Activated CD8-positive, alpha-beta memory T cell treated with anti-CD3 and anti-CD28 coated beads, Interleukin-2, amount 50 U/mL, for 24 hours (primary cell): ENCODE measurements at regions not wholly inside any gene's neighbourhood (a gene's known extent, or its start where the extent isn't known, plus 50 kb on each side); places are given as distances from the start of the nearest gene placed in this dataset.
A peak's percentile ranks its signal among the peaks of the same experiment; 100 is the strongest.
"Not testable (repeated sequence)": the region's sequence is repeated elsewhere in the genome, so short reads cannot be mapped to it uniquely, and the experiment has no call there.

ENCODE experiments used
- DNase-seq: peaks from one replicate; pipeline ENCODE4 v3.0.0-alpha.2; 2020; ENCODE audit errors: extremely low read depth

DNA sequence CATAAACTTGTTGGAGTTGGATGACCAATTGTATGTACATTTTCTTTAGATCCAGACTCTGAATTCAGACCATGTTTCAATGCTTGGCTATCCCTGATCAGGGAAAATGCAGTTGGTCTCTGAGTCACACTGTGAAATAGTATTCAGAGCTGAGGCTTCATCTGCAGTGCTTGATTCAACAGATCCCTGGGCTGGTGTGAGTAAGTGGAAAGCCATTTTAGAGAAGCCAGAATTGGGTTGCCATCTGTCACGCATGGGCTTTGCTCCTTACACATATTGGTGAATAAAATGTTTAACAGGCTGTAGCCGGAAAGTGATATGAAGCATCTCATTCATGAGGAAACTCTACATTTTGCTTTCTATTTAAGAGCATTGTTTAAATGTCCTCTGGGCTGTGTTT lies 50.0 kb upstream of the ACYP2 start:
- no peak for DNase-seq

DNA sequence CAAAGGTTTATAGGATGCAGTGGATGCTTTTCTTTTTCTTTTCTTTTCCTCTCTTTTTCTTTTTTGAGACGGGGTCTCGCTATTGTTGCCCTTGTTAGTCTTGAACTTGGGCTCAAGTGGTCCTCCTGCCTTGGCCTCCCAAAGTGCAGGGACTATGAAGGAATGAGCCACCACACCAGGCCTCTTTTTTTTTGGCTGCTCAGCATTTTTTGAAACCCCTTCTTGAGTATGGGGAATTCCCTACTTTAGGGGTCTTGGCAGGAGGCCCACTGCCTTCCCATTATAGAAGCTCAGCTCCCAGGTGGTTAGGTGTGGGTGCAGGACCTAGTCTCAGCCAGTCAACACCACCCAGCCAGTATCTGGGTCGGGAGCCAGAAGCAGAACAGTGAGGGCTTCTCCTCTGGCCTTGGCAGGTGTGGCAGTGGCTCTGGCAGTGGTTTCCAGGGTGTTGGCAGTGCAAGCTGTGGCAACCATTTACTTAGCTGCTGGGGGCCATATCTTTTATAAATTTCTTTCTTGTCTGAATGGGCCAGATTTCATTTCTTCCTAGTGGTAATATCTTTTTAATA lies 51.4 kb upstream of the ACYP2 start:
- DNase-seq, result no peak

DNA sequence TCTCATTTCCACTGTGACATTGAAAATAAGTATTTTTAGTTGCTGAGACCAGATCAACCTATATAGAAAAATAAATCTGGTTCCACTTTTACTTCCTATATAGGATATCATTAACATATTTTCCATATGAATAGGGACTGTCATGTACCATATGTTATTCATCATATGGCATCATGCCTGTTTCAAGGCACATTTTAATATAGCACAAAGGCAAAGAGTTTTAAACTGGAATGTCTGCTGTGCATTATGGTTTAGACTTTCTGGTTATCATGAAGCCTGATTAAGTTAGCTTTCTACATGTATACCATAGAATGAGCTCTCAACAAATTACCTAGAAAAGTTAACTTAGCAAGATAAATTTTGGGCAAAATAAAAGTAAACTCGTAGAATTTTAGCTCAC lies 53.0 kb upstream of the ACYP2 start:
- no peak for DNase-seq

DNA sequence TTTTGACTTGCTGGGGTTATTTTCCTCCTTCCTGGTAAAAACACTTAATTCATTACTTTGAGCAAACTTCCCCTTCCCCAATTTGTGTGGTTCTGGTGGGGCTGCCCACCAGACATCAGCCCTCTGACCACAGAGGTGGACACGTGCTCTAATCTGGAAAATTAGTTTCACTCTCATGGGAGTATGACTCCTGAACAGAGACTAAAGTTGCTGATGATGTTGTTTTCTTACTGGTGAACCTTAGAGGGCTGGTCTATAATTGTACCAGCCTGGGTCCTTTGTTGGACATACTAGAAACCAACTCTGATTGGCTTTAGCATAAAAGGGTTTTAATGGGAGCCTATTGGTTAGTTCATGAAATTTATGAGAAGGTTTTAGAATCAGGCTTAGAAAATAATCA lies 54.1 kb upstream of the ACYP2 start:
- DNase-seq, result no peak

DNA sequence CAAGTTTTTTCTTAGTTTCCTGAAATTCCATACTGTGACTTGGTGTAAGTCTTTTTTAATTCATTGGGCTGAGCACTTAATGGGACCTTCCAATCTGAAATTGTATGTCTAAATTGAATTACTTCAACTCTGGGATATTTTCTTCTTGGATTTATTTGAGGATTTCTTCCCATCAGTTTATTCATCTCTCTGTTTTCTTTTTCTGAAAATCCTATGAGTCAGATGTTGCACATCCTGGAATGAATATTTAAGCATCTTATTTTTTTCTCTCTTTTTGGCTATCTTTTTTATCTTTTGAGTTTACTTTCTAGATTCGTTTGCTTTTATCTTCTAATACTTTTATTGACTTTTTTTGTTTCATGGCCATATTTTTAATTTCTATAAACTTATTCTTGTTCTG lies 55.4 kb upstream of the ACYP2 start:
- DNase-seq, result no peak

DNA sequence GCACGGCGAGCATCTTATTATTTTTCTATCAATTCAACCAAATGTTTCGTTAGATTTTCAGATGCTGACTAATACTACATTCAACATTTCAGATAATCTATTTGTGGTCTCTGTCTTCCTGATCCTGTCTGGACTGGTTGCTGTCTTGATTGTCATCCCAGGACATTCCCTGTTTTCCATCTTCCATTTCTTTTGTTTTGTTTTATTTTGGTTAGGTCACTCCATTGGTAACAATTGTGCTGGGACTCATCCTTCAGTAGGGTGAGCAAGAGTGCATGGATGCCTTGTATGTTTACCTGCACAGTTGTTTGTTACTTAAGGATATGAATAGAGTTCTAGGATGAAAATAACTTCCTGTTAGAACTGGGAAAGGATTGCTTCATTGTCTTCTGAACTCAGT lies 55.9 kb upstream of the ACYP2 start:
- DNase-seq, result no peak

DNA sequence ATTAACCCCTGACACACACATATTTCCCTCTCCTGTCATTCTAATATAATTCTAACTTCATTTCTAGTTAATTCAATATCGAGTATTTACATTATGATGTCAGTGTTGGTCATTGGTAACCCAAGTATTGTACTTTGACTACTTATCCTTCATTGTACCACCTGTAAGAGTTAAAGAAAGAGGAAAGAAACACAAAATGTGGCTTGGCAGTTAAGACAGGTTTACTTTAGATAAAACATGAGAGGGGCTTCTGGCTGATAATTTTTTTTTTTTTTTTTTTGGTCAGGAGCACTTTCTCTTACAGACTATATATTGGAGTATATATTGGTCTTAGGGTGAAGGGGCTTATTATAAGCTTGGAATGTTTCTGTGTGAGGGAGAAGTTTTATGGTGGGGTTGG lies 57.0 kb upstream of the ACYP2 start:
- DNase-seq, result no peak

DNA sequence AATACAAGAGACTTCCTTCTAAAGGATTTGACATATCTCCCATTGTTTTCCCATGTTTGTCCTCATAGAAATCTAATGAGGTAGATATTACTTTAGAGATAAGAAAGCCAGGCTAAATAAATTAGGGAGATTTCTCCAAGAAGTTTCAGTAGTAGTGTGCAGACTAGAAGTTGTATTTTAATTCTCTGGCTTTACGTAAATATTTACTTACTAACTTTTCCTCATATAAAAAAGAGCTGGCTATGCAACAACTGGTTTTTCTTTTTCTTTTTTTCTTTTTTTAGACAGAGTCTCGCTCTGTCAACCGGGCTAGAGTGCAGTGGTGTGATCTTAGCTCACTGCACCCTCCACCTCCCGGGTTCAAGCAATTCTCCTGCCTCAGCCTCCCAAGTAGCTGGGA lies 60.6 kb upstream of the ACYP2 start:
- DNase-seq, result no peak

DNA sequence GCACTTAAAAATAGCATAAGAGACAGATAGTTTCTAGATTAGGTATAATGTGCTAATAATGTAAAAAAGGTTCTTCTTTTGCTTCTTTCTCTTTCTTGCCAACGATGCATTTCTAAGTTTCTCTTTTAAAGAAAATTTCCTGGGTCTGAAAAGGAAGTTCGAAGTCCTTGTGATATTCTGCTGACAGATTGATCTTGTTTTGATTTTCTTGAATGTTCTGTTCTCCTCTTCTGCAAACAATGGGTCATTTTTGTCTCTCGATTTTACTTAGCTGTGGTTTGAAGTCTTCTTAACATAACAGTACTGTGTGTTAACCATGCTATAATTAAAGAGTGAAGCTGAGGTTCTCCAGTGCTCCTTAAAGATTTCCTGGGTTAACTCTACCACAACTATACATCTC lies 61.1 kb upstream of the ACYP2 start:
- DNase-seq, result no peak

DNA sequence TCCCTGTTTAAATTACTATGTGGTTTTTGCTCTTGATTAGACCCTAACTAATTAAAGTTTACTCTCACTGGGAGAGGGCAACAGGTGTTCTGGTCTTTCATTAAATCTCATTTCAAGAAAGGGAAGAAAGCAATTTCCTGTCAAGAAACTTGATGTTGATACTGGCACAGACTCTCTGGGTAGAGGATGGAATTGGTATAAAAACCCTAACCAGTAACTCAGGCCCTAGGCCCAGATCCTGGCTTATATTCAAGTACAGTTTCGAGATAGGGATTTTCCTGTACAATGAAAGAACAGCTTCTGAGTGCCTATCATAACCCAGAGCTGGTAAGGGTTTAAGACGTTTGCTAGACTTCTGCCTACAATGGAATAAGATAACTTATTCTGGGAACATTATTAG lies 61.6 kb upstream of the ACYP2 start:
- DNase-seq, result no peak

DNA sequence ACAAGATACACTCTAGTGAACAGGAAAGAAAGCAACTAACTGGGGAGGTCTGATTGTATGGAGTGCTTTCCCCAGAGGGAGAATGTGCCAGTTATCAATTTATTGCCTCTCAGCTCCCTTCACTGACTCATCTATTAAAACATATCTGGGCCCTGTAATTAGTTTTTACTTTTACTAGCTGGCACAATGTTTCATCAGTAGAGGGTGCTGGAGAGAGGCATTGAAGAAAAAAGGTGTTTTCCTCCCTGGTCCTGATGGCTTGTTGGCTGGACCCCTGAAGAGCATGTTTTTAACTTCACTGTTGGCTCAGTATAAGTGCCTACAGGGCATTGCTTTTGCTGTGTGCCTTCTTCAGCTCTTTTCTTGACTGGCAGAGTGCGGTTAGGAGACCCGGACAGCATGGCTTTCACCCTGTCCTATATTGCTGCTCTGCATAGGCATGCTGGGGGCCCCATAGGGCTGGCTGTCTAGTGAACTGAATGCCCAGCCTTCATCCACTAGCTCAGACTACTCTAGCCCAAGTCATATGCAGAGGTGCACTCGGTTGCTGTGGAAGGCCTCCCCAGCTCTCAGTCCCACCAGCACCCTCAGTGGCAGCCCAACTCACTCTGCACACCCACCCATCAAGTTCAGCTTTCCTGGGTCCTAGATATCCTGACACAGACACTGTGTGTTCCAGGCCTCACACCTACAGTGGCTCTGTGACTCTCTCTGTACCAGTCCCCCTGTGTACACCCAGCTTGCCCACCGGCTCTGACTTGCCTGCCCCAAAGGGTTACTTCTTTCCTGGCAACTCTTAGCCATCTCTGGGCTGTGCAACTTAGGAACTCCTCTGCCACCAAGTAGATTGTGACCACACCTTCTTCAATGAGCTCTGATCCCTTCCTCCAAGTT lies 62.3 kb upstream of the ACYP2 start:
- DNase-seq, result no peak

DNA sequence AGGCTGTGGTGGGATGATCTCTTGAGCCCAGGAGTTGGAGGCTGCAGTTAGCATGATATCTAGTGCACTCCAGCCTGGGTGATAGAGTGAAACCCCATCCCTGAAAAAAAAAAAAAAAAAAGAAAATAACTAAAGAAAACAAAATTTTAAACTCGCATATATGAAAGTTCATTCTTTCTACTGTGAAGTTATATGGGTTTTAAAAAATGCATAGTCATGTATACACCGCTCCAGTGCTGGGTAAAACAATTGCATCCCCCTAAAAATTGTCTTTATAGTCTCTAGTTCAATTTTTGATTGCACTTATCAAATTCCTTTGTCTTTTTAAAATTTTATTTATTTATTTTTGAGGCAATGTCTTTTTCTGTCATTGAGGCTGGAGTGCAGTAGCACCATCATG lies 65.0 kb upstream of the ACYP2 start:
- no peak for DNase-seq

DNA sequence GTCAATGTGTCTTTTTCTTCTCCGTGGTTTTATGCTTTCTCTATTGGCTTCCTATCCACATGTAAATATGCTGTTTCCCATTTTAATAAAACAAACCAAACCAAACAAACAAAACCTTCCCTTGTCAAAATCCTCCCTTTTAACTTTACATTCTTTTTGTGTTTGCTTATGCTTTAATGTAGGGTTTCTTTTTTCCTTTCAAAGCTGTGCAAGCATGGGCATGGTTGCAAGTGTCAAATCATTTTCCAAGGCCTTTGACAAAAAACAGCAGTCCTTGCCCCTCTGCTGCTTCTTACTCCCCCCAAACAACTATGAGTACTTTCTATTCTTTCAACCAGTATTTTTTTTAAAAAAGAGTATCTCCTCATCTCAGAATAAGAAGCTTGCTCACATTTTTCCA lies 66.0 kb upstream of the ACYP2 start:
- no peak for DNase-seq

DNA sequence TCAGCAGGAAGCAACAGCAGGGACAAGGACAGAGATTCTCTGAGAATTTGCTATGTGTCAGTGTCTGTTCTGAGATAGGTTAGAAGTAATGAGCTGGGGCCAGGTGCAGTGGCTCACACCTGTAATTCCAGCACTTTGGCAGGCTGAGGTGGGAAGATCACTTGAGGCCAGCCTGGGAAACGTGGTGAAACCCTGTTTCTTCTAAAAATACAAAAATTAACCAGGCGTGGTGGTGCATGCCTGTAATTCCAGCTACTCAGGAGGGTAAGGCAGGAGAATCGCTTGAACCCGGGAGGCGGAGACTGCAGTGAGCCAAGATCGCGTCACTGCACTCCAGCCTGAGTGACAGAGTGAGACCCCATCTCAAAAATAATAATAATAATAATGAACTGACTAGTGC lies 66.5 kb upstream of the ACYP2 start:
- not testable (repeated sequence) for DNase-seq

DNA sequence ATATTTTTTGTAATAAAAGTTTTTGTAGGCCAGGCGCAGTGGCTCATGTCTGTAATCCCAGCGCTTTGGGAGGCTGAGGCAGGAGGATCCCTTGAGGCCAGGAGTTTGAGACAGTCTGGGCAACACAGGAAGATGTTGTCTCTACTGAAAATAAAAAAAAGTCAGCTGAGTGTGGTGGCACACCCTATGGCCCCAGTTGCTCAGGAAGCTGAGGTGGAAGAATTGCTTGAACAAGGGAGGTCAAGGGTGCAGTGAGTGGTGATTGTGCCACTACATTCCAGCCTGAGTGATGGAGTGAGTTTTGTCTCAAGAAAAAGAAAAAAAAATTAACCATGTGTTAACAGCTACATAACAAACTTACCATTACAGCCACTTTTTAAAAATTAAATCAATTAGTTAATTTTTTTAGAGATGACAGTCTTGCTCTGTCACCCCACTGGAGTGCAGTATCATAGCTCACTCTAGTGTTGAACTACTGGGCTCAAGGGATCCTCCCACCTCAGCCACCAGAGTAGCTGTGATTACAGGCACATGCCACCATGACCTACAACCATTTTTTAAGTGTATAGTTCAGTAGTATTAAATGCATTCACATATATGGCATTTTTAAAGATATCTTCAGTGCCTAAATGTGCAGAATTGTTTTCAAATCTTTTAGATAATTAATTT lies 67.2 kb upstream of the ACYP2 start:
- DNase-seq, result no peak

DNA sequence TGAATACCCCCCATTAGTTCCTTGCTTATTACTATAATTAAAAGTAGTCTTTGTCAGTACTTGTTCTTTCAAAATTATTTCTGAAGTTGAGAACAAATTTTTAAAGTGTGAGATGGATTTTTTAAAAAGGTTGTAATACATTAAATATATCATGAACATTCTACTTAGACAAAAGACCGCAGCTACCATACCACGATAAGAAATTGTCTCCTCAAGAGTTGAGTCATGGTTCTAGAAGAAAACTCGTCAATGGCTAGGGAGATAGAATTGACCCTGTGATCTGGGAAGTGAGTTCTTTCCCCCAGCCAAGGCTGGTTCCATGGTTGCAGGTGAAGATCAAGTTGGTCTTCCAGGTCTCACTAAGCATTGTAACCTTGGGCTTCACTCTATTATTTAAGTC lies 67.8 kb upstream of the ACYP2 start:
- DNase-seq, result no peak

DNA sequence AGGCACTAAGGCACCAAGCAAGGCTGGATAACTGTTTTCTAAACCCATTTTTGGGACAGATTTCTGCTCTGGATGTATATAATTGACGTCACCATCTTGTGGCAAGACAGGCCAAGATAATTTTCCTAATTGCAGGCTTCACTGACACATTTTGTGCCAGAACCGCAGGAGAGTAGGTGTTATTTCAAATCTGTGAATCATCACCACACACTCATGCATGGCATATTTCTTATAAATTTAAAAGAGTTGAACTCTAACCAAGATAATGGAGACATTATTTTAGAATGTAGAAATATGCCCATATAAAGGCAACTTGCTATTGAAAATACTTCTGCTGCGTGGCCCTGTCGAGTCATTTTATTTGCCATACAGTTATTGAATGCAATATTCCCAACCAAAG lies 68.3 kb upstream of the ACYP2 start:
- DNase-seq, result no peak

DNA sequence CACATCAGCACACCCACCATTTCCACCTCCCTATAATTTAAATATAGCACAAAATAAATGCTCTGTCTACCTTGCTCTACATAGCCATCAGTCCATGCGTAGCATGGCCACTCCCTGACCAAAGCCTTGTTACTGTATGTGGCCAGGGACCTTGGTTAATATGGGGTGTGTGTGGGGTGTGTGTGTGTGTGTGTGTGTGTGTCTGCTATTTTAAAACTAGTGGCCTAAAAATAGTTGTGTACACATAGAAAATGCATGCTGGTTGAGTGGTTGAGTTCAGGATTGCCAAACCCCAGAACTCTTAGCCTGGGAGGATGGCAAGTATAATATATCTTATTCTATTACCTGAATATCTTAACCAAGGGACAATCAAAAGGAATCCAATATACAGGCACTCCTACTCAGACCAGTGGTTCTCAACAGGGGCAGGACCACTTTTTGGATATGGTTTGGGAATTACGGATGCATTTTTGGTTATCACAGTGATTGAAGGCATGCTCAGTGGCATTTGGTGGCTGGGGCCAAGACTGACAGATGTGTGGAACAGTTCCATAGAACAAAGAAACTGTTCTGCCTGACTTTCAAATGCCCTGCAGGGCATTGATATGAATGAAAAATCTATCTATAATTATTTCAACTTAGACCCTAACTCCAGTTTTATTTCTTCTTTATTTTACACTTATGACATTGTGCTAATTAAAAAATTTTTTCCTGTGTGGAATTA lies 72.3 kb upstream of the PSME4 start:
- no peak for DNase-seq

DNA sequence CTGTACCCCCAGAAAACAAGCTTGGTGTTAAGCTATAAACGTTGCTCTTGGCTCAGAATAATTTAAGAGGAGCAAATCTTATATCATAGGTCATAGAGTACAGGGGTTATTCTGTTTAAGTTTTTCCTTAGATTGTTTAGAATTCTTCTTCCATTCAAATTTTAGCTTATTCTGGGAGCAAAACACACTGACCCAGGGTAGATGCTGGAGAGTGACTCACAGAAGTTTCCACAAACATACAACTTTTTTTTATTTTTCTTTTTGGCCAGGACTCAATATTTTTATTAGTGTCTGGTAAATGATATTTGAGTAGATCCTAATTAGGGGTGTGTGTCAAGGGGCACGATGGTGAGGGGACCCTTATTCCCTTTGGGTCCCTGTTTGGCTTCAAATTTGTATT lies 71.5 kb upstream of the PSME4 start:
- DNase-seq, result no peak

DNA sequence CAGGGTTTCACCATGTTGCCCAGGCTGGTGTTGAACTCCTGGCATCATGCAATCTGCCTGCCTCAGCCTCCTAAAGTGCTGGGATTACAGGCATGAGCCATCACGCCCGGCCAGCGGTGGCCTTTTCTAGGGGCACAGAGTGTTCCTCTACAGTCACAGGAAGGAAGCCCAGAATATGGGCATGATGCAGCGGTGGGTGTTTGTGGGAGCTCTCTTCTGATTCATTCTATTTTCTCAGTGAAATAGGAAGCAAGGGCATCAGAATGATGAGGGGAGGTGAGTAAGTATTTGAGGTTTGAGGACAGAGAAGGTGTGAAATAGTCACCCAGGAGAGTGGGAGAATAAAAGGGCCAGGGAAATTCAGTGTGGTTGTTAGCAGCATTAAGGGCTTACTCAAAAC lies 70.3 kb upstream of the PSME4 start:
- DNase-seq, result peak; percentile 48

DNA sequence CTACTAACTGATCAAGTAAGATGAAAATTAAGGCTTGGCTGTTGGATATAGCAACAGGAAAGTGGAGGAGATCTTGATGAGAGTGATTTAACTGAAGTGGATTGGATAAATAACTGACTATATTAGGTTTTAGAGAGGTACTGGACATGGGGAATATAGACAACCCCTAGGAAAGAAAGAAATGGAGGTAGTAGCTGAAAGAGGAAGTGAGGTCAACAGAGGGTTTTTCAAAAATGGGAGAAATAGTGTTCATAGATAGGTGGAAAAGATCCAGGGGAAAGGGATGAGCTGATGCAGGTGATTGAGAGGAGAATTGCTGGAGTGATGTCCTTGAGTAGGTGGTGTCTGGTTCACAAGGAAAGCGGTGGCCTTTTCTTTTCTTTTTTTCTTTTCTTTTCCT lies 69.9 kb upstream of the PSME4 start:
- DNase-seq, result no peak

DNA sequence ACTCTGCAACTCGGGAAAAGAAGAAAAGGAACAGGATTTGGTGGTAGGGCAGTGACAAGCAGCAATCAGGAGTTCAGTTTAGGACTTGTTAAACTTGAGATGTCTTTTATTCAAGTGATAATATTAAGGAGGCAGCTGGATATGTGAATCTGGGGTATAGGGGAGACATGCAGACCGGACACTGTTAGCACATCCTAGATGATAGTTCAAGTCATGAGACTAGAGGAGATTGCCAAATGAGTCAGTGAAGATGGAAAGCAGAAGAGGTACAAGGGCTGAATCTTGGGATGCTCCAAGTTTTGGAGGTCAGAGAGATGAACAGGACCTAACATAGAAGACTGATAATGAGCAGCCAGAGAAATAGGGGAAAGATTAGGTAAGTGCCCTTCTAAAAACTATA lies 69.5 kb upstream of the PSME4 start:
- DNase-seq, result no peak

DNA sequence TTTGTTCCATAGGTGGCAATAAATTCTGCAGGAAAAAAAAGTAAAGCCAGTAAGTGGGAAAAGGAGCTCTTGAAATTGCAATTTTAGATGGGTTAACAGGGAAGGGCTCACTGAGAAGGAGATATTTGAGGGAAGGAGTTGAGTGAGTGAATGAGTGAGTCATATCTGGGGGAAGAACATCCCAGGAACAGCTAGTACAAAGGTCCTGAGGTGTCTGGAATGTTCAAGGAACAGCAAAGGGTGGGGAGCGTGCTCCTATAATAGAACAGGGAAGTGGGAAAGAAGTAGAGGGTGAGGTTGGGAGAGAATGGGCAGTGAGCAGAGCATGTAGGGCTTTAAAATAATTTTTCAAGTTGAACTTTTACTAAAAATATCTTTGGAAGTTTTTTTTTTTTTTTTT lies 68.0 kb upstream of the PSME4 start:
- no peak for DNase-seq
